AG09319 (cell line): ENCODE measurements at regions not wholly inside any gene's neighbourhood (a gene's known extent, or its start where the extent isn't known, plus 50 kb on each side); places are given as distances from the start of the nearest gene placed in this dataset.

Experiments
- DNase-seq: peaks from one replicate; pipeline ENCODE4 v3.0.0-alpha.2; 2010; ENCODE audit warnings: low read depth; ENCODE audit errors: extremely low read depth
- TF ChIP-seq, protein P1 (sequence below): IDR thresholded peaks from 2 replicates; pipeline ENCODE4 v1.5.1; 2011; ENCODE audit warnings: low read depth, mild to moderate bottlenecking, inconsistent platforms, low read length, moderate library complexity

DNA sequence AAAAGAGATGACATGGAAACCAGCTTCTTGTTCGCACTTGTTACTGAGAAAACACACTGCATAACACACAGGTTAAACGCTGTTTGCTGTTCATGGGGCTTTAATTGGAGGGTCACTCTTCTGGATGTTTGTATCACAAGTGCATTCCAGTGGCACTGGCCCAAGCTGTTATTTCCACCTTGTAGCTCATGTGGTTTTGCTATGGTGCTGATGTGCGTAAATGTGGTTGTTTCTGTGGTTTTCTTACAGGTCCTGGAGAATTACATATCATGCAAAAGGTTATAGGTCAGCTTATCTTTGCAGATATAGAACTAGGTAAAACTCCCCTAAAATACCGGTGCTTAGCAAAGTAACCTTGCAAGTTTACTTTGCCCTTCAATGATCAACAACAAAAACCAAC, 89.3 kb upstream of the AHI1 start:
- no peak for DNase-seq
- TF ChIP-seq, protein P1, sequence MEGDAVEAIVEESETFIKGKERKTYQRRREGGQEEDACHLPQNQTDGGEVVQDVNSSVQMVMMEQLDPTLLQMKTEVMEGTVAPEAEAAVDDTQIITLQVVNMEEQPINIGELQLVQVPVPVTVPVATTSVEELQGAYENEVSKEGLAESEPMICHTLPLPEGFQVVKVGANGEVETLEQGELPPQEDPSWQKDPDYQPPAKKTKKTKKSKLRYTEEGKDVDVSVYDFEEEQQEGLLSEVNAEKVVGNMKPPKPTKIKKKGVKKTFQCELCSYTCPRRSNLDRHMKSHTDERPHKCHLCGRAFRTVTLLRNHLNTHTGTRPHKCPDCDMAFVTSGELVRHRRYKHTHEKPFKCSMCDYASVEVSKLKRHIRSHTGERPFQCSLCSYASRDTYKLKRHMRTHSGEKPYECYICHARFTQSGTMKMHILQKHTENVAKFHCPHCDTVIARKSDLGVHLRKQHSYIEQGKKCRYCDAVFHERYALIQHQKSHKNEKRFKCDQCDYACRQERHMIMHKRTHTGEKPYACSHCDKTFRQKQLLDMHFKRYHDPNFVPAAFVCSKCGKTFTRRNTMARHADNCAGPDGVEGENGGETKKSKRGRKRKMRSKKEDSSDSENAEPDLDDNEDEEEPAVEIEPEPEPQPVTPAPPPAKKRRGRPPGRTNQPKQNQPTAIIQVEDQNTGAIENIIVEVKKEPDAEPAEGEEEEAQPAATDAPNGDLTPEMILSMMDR, result no peak

DNA sequence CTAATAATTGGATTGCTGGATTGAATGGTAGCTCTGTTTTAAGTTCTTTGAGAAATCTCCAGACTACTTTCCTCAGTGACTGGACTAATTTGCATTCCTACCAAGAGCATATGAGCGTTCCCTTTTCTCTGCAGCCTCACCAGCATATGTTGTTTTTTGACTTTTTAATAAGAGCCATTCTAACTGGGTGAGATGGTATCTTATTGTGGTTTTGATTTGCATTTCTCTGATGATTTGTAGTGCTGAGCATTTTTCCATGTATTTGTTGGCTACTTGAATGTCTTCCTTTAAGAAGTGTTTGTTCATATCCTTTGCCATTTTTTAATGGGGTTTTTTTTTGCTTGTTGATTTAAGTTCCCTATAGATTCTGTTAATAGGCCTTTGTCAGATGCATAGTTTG, 94.7 kb upstream of the AHI1 start:
- no peak for DNase-seq
- TF ChIP-seq, protein P1, result no peak

DNA sequence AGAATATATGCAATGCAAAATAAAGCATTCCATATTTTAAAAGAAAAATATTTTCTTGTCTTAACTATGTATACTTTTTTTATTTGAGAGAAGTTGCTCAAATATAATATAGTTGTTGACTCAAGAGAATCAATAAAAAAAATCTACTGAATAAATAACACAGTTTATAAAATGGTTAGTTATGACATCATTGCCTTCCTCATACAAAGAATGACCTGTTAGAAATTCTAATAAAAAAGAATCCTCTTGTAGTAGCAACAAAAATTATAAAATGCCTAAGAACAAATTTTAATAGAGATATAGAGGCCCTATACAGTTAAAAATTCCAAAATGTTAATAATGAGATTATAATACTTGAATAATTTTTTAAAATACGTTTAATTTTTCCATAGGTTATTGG, 96.5 kb upstream of the AHI1 start:
- TF ChIP-seq, protein P1, result no peak

DNA sequence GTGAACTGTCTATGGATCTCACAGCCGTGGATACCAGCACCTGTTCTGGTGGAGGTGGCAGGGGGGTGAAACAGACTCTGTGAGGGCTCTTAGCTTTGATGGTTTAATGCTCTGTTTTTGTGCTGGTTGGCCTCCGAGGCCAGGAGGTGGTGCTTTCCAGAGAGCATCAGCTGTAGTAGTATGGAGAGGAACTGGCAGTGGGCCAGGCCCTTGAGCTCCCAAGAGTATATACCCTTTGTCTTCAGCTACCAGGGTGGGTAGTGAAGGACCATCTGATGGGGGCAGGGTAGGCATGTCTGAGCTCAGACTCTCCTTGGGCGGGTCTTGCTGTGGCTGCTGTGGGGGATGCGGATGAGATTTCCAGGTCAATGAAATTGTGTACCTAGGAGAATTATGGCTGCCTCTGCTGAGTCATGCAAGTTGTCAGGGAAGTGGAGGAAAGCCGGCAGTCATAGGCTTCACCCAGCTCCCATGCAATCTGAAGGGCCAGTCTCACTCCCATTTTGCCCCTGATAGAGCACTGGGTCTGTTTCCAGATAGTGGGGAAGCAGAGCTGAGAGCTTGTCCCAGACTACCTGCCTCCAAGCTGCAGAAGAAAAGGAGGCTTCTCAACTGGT, 102.7 kb upstream of the AHI1 start:
- TF ChIP-seq, protein P1, result no peak
- DNase-seq, result no peak

More for the DNA sequence above, 96.5 kb upstream of the AHI1 start:
- DNase-seq, result no peak

DNA sequence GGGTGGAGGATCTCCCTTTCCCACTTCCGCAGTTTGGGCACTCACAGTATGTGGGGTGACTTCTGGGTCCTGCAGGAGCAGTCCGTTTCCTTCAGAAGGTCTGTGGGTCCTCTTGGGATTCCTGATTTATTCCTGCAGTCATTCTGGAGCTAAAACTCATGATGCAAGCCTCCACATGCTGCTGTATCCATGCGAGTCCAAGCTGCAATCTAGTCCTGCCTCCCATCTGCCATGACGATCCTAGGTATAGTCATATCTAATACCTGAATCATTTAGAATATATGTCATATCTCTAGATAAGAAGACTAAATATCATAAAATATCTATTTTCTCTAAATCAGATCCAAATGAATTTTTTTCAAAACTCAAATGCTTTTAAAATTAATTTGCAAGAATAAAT, 103.4 kb upstream of the AHI1 start:
- TF ChIP-seq, protein P1, result no peak
- no peak for DNase-seq

DNA sequence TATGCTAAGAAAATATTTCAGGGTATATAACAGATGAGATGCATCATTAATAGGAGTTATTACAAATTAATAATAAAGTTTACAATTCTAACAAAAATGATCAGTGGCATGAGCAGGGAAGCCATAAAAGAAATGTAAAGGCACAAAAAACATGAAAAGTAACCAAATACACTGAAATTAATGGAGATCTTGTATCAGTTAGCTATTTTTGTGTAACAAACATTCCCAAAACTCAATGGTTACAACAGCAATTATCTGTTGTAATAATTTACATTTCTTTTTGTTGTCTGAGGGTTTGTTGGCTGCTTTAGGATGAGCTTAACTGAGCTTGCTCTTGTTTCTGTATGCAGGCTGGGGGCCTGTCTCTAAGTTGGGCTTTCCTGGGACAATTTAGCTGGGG, 104.3 kb upstream of the AHI1 start:
- TF ChIP-seq, protein P1, result no peak
- no peak for DNase-seq

DNA sequence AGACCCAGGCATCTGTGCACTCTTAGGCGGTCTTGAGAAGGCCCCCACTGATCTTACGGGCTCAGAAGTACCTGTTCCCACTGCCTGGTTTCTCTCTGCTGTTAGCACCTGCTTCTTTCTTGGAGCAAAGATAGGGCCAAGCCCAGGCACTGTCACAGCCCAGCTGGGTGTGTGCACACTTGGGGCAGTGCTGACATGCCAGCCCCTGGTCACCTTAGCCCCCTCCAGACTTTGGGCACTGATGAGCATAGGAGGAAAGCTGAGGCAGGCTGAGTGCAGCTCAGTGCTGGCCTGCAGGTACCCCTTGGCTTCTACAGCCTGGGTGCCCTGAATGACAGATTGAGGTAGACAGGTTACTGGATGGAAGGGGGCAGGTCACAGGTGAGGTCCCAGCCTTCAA, 105.7 kb upstream of the AHI1 start:
- TF ChIP-seq, protein P1, result no peak
- no peak for DNase-seq
